ENCODE measurements at regions not wholly inside any gene's neighbourhood (a gene's known extent, or its start where the extent isn't known, plus 50 kb on each side); places are given as distances from the start of the nearest gene placed in this dataset.

GRCh38 chr2:65878011-65878340 lies 445.6 kb upstream of the SPRED2 start:
- TF ChIP-seq EP300 (IDR thresholded peaks at IDR 0.05; ENCODE audit: borderline replicate concordance), result no peak
- no peak for TF ChIP-seq YY1 (IDR thresholded peaks at IDR 0.05; ENCODE audit: low read depth)
- TF ChIP-seq CEBPB (IDR thresholded peaks at IDR 0.05), result no peak
- TF ChIP-seq, protein P1, sequence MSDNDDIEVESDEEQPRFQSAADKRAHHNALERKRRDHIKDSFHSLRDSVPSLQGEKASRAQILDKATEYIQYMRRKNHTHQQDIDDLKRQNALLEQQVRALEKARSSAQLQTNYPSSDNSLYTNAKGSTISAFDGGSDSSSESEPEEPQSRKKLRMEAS (IDR thresholded peaks at IDR 0.05), result no peak
- TF ChIP-seq NFIC (IDR thresholded peaks at IDR 0.05), result no peak
- no peak for TF ChIP-seq TAF1 (IDR thresholded peaks at IDR 0.05; ENCODE audit: low read depth)
- TF ChIP-seq CREB1 (IDR thresholded peaks at IDR 0.05; ENCODE audit: low read depth), result no peak
- no peak for TF ChIP-seq EGR1 (IDR thresholded peaks at IDR 0.05)
- no peak for TF ChIP-seq ZBTB7A (IDR thresholded peaks at IDR 0.05; ENCODE audit: low read depth)
